ENCODE measurements at regions not wholly inside any gene's neighbourhood (a gene's known extent, or its start where the extent isn't known, plus 50 kb on each side); places are given as distances from the start of the nearest gene placed in this dataset.

DNA sequence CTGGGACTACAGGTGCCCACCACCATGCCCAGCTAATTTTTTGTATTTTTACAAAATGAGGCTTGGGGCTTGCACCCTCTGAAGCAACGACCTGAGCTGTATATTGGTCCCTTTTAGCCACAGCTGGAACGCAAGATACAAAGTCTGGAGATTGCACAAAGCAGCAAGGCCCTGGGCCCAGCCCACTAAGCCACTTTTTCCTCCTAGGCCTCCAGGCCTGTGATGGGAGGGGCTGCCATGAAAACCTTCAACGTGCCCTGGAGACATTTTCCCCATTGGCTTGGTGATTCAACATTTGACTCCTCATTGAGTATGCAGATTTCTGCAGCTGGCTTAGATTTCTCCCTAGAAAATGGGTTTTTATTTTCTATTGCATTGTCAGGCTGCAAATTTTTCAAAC is 69.2 kb downstream of the CYB561 start:
- no peak for DNase-seq (ENCODE audit: low spot score, unreplicated experiment)
- H3K9me3 Mint-ChIP-seq (ENCODE audit: low read depth), result peaks cover 10% of the 10 kb centered on the region
- peaks cover 7% of the 10 kb centered on the region for H3K36me3 Mint-ChIP-seq (ENCODE audit: insufficient read depth)
- H3K27me3 Mint-ChIP-seq, result no peaks in the 10 kb centered on the region
- no peak overlapping the region for H3K4me3 Mint-ChIP-seq (ENCODE audit: low read depth)
- TF ChIP-seq, protein P1, sequence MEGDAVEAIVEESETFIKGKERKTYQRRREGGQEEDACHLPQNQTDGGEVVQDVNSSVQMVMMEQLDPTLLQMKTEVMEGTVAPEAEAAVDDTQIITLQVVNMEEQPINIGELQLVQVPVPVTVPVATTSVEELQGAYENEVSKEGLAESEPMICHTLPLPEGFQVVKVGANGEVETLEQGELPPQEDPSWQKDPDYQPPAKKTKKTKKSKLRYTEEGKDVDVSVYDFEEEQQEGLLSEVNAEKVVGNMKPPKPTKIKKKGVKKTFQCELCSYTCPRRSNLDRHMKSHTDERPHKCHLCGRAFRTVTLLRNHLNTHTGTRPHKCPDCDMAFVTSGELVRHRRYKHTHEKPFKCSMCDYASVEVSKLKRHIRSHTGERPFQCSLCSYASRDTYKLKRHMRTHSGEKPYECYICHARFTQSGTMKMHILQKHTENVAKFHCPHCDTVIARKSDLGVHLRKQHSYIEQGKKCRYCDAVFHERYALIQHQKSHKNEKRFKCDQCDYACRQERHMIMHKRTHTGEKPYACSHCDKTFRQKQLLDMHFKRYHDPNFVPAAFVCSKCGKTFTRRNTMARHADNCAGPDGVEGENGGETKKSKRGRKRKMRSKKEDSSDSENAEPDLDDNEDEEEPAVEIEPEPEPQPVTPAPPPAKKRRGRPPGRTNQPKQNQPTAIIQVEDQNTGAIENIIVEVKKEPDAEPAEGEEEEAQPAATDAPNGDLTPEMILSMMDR (IDR thresholded peaks at IDR 0.05; ENCODE audit: unreplicated experiment), result no peak
- no peaks in the 10 kb centered on the region for H3K4me1 Mint-ChIP-seq (ENCODE audit: low read depth)
- no peak overlapping the region for H3K27ac Mint-ChIP-seq

DNA sequence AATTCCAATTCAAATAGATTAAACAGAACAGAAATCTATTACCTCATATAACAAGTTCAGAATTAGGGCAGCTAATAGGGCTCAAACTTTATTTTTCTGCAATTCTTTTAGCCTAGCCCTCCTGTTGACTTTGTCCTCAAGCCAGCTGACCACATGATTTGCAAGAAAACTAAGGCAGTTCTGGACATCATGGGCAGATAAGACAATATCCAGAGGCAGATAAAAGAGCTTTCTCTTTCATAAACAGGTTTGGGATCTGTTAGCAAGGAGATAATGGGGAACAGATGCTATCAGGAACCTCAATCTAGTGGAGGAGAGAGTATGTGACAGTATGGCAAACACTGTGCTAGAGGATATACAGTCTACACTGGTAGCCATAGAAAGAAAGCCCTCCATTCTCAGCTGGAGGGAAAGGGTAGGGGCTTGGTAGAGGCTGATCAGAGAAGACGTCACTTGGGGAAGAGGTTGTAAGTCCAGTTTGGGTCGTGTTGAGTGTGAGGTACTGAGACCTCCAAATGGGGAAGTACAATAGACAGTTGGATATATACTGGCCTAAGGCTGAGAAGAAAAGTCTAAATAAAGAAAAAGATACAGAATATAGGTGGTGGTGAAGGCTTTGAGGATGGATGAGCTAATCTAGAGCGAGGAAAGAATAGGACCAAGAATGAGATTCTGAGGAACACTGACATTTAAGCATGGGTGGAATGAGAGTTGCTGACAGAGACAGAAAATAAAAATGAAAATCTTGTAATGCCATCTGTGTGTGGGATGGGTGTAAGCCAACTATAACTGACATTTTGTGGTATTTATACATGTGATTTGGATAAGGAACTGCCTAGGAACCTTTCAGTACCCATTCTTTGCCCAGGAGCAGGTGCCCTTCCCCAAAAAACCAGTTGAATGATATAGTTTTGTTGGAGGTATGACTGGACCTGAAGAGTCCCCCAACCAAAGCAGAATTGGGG is 67.4 kb downstream of the CYB561 start:
- H3K9me3 Mint-ChIP-seq (ENCODE audit: low read depth), result peaks cover 10% of the 10 kb centered on the region
- H3K4me1 Mint-ChIP-seq (ENCODE audit: low read depth), result no peaks in the 10 kb centered on the region
- peaks cover 7% of the 10 kb centered on the region for H3K36me3 Mint-ChIP-seq (ENCODE audit: insufficient read depth)
- TF ChIP-seq, protein P1 (IDR thresholded peaks at IDR 0.05; ENCODE audit: unreplicated experiment), result no peak
- no peak for DNase-seq (ENCODE audit: low spot score, unreplicated experiment)
- H3K27ac Mint-ChIP-seq, result no peak overlapping the region
- no peak overlapping the region for H3K4me3 Mint-ChIP-seq (ENCODE audit: low read depth)
- H3K27me3 Mint-ChIP-seq, result no peaks in the 10 kb centered on the region

DNA sequence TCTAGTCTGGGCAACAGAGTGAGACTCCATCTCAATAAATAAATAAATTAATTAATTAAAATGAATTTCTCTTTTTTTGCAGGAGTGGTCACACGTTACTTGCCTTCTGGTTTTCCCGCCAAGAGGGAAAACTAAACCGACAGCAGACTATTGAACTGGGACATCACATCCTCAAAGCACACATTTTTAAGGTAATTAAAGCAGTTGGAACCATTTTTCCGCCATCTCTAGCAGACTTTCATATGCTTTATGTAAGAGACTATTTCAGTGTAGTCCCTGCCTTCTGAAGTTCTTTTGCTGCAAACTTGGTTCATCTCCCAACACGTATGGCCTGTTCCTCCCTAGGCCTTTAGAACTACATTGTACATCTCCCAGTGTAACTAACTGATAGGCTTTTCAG is 66.5 kb downstream of the CYB561 start:
- H3K9me3 Mint-ChIP-seq (ENCODE audit: low read depth), result peaks cover 10% of the 10 kb centered on the region
- H3K27me3 Mint-ChIP-seq, result no peaks in the 10 kb centered on the region
- no peak overlapping the region for H3K27ac Mint-ChIP-seq
- no peaks in the 10 kb centered on the region for H3K4me1 Mint-ChIP-seq (ENCODE audit: low read depth)
- no peak for DNase-seq (ENCODE audit: low spot score, unreplicated experiment)
- H3K36me3 Mint-ChIP-seq (ENCODE audit: insufficient read depth), result peaks cover 7% of the 10 kb centered on the region
- no peak overlapping the region for H3K4me3 Mint-ChIP-seq (ENCODE audit: low read depth)
- TF ChIP-seq, protein P1 (IDR thresholded peaks at IDR 0.05; ENCODE audit: unreplicated experiment), result no peak

DNA sequence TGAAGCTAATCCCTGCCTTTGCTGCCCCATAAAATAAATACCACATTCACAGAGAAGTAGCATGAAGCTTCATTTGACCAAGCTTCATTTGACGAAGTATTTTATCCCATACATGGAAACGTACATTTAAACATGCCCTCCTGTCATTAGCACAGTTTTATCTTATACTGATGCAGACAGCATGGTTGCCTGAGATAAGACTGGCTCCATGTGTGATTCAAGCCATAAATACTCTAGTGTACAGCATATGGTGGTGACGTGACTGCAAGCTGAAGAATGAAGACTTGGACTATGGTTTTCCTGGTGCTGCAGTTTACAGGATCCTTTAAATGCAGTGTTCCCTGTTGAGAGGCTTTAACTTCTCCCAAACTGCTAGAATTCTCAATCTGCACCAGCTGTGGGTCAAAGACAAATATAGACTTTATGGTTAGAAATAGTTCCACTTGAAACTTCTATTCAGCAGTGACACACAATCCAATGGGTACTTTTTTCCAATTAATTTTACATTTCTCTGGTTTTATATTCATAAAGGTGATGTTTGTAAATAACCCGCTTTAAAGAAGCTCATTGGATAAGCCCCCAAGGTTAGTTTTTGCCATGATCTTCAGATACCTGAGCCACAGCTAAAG is 64.9 kb downstream of the CYB561 start:
- peaks cover 7% of the 10 kb centered on the region for H3K36me3 Mint-ChIP-seq (ENCODE audit: insufficient read depth)
- H3K4me3 Mint-ChIP-seq (ENCODE audit: low read depth), result no peak overlapping the region
- no peak for DNase-seq (ENCODE audit: low spot score, unreplicated experiment)
- no peaks in the 10 kb centered on the region for H3K27me3 Mint-ChIP-seq
- H3K27ac Mint-ChIP-seq, result no peak overlapping the region
- H3K4me1 Mint-ChIP-seq (ENCODE audit: low read depth), result no peaks in the 10 kb centered on the region
- H3K9me3 Mint-ChIP-seq (ENCODE audit: low read depth), result peaks cover 10% of the 10 kb centered on the region
- TF ChIP-seq, protein P1 (IDR thresholded peaks at IDR 0.05; ENCODE audit: unreplicated experiment), result no peak

DNA sequence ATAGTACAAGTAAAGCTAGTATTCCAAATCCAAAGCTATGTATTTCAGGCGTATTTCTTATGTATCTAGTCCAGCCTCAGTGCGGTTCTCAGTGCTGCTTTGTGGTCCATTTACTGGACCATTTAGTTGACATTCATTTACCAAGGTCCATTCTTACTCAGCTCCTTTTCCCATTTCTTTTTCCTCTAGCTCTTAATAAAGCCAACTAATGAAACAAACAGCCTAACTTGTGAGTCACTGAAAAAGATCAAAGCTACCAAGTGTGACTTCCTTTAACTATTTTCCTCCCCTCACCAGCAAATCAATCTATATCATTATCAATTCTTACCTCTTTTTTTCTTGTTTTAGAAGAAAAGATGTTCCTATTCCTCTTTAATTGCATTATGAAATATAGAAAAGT is 64.0 kb downstream of the CYB561 start:
- DNase-seq (ENCODE audit: low spot score, unreplicated experiment), result no peak
- Mint-ChIP-seq H3K27me3 (no peaks in the 10 kb centered on the region), H3K27ac (no peak overlapping the region), H3K4me3 (ENCODE audit: low read depth) (no peak overlapping the region), H3K9me3 (ENCODE audit: low read depth) (peaks cover 10% of the 10 kb centered on the region), H3K4me1 (ENCODE audit: low read depth) (no peaks in the 10 kb centered on the region), H3K36me3 (ENCODE audit: insufficient read depth) (peaks cover 7% of the 10 kb centered on the region)
- TF ChIP-seq, protein P1 (IDR thresholded peaks at IDR 0.05; ENCODE audit: unreplicated experiment), result no peak
